Adrenal gland (tissue), 7 donors: ENCODE measurements at regions not wholly inside any gene's neighbourhood (a gene's known extent, or its start where the extent isn't known, plus 50 kb on each side); places are given as distances from the start of the nearest gene placed in this dataset.

Experiments used
- DNase-seq, 7 donors: peaks; one replicate each; pipeline ENCODE4 v3.0.0-alpha.2; 2019 to 2020
- H3K27ac ChIP-seq, 5 donors: fragments of 200-600 bp; sonication (generic) in 4 of 5; 1 replicate in 3 of 5; 2 replicates in 2 of 5; pipeline versions ENCODE4 v1.5.1 to v1.8.0; 2016 to 2020; ENCODE audit warnings: mild to moderate bottlenecking in 1 of 5
- H3K27me3 ChIP-seq: fragments of 200-600 bp; 2 replicates; pipeline ENCODE4 v1.8.0; 2021
- H3K36me3 ChIP-seq, 2 donors: fragments of 200-600 bp; replicated peaks in 1 of 2; 1 replicate in 1 of 2; 2 replicates in 1 of 2; pipeline versions ENCODE4 v1.5.1 to v1.8.0; 2018 to 2022
- H3K4me1 ChIP-seq, 2 donors: fragments of 200-600 bp; replicated peaks in 1 of 2; 1 replicate in 1 of 2; 2 replicates in 1 of 2; pipeline versions ENCODE4 v1.5.1 to v1.8.0; 2018 to 2021
- H3K4me3 ChIP-seq, 4 donors: fragments of 200-600 bp; sonication (generic) in 3 of 4; one replicate each; pipeline ENCODE4 v1.5.1; 2016 to 2018
- H3K9me3 ChIP-seq, 3 donors: fragments of 200-600 bp; sonication (generic) in 1 of 3; replicated peaks in 1 of 3; 1 replicate in 2 of 3; 2 replicates in 1 of 3; pipeline versions ENCODE4 v1.5.1 to v1.8.0; 2016 to 2021
- CTCF ChIP-seq, 6 experiments: fragments of 450-650 bp in 4 of 6; fragments of 200-600 bp in 2 of 6; sonication (generic) in 1 of 6; IDR thresholded peaks; 1 replicate in 5 of 6; 2 replicates in 1 of 6; pipeline versions ENCODE4 v1.5.1 to v1.8.0; 2016 to 2021; ENCODE audit warnings: antibody characterized with exemption in 6 of 6, mild to moderate bottlenecking in 2 of 6, moderate library complexity in 1 of 6
- POLR2A ChIP-seq, 2 donors: fragments of 450-650 bp; IDR thresholded peaks; one replicate each; pipeline ENCODE4 v1.6.1; 2017; ENCODE audit warnings: antibody characterized with exemption in 2 of 2, mild to moderate bottlenecking in 2 of 2, moderate library complexity in 1 of 2
- intact Hi-C, 2 donors: fragments of 100-400 bp; cut with DNase I; formaldehyde crosslinking; loops; one replicate each; pipeline versions ENCODE4 v1.14.1 to v1.15.0; 2022 to 2023
- small RNA-seq, 2 donors: library from RNA; depleted of rRNA; stranded (forward); fragments of <200 nt; gene quantifications; one replicate each; pipeline ENCODE3, GENCODE V24; 2016
- donor health status: DM: yes; HTN: yes; CAD: no.
- donor health status: DM: no; HTN: no; CAD: no.
- donor health status: DM: no; HTN: no; CAD: no.

DNA sequence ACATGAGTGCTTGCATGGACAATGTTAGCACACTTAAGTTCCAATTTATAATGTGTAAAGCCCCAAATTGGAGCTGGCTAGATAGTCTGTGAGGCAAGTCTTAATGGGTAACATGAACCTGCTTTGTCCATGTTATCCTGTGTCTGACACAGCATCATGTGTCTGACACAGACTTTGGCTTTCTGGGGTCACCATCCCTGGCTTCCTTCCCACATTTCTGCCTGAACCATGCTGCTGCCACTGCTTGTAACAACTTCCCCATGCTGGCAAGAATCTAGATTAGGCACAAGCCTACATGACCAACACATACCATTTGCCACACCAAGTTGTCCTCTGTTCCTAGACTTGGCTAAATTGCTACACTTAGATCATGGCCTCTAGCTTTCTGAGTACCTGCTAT, 49.8 kb upstream of the ZBTB7C start:
- H3K27ac ChIP-seq: no peak overlapping the region
- no peak overlapping the region for H3K4me3 ChIP-seq
- H3K36me3 ChIP-seq: no peaks in the 10 kb centered on the region
- peaks cover 9 to 14% of the 10 kb centered on the region in 2 donors for H3K4me1 ChIP-seq
- intact Hi-C loops: no loop called here
- H3K27me3 ChIP-seq: no peaks in the 10 kb centered on the region
- H3K9me3 ChIP-seq: no peaks in the 10 kb centered on the region
- no peak for DNase-seq
- TF ChIP-seq POLR2A (IDR thresholded peaks at IDR 0.05): no peak
- TF ChIP-seq CTCF (IDR thresholded peaks at IDR 0.05): no peak

Small RNA genes in the stretch of these regions (small RNA-seq; reads per million reads assigned to genes)
- gene AC024288.1 (0 reads per million in 2 donors), gene RNA5SP456 (0 reads per million in 2 donors)
